ENCODE measurements at regions not wholly inside any gene's neighbourhood (a gene's known extent, or its start where the extent isn't known, plus 50 kb on each side); places are given as distances from the start of the nearest gene placed in this dataset.

DNA sequence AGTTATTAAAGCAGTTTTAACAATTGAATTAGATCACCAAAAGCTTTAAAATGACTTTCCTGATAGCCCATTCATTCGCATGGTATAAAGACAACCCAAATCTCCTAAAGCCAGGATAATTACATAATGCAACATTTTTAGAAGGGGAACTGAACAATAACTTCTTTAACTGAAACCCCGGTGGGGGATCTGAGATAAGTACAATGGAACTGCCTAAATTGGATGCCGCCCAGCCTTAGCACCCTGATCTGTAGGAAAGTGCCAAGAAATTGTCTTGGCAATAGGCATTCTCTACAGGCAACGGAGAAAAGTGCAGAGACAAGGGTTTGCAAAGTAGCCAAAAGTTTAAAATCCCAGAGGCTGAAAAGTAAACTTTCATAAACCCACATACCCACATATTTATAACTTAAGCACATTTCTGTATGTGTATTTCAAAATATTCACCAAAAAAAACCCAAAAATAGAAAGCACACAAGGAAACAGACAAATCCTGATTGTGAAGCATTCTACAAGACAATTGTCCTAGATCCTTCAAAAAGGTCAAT is 98.8 kb upstream of the BEND6 start:
- TF ChIP-seq JUND (IDR thresholded peaks at IDR 0.05; ENCODE audit: low read depth) = no peak
- in situ Hi-C loops (cut with HindIII; ENCODE audit: low pct_unique_long_range_greater_than_20kb, low sequenced_read_pairs) = no loop called here
- DNase-seq (ENCODE audit: low read depth in 1 of 2, low spot score in 1 of 2) = no peak

DNA sequence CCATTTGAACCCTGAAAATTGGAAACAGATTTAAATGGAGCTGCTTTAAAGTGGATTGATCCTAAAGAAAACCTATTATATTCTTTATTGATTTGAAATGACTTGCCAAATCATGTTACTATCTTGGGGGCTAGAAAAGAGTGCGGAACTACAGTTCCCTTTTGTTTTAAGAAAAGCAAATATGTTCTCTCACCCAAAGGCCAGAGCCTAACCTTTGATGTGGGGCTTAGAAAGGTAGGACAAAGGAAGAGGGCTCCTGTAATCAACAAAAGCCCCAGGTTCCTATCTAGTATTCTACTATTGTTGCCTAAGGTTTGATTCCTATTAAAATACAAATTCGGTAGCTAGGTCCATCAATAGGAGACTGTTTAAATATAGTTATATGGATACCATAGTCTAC is 100.8 kb upstream of the BEND6 start:
- DNase-seq (ENCODE audit: low read depth in 1 of 2, low spot score in 1 of 2) = no peak
- in situ Hi-C loops (cut with HindIII; ENCODE audit: low pct_unique_long_range_greater_than_20kb, low sequenced_read_pairs) = no loop called here
- no peak for TF ChIP-seq JUND (IDR thresholded peaks at IDR 0.05; ENCODE audit: low read depth)

DNA sequence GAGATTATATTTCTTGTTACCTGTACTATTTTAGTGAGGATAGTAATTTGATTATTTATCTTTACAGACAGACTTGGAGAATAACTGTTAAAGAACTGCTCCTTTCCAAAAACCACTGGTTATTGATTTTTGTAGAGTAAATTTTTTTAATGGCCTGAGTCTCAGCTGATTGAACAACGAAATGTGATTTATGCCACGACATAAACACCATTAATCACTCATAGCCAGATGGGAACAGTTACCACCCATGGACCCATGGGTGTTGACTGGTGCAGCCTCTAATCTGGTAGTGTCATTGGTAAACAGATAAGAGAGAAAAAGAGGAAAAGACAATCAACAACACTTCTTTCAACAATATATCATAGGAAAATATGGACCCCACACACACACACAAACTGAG is 101.4 kb upstream of the BEND6 start:
- in situ Hi-C loops (cut with HindIII; ENCODE audit: low pct_unique_long_range_greater_than_20kb, low sequenced_read_pairs) = no loop called here
- TF ChIP-seq JUND (IDR thresholded peaks at IDR 0.05; ENCODE audit: low read depth) = no peak
- DNase-seq (ENCODE audit: low read depth in 1 of 2, low spot score in 1 of 2) = no peak

DNA sequence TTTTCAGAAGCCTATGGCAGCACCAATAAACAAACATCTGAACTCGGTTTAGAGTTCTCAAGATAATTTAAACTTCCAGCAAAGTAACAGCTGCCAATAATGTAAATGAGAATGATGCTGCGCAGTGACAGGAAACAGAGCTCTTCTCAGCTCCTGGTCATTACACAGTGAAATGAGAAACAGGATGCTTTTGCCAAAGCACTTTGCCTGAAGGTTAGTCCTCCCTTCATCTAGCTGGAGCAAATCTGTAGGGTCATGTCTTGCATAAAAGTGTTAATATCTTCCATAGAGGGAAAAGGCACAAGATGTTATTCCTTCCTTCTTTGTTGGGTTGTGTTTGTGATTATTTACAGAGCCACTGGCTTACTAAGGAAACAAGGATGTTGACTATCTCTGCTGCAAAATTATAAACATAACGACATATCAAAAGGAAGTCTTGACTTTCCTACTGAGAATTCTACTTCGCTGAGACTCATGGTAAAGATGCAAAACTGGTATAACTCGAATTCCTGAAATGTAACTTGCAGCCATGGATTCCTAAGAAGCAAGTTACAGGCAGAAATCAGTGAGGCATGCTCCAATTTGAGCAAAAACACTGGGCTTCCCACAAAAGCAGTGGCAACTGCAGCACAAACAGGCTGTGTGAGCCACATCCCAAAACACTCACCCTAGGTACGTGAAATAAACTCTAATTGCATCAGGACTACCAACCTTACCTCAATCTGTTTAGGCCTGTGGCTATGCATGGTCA is 102.5 kb upstream of the BEND6 start:
- TF ChIP-seq JUND (IDR thresholded peaks at IDR 0.05; ENCODE audit: low read depth) = no peak
- in situ Hi-C loops (cut with HindIII; ENCODE audit: low pct_unique_long_range_greater_than_20kb, low sequenced_read_pairs) = no loop called here
- peak in 1 of 2 experiments; percentile 68 for DNase-seq (ENCODE audit: low read depth in 1 of 2, low spot score in 1 of 2)

DNA sequence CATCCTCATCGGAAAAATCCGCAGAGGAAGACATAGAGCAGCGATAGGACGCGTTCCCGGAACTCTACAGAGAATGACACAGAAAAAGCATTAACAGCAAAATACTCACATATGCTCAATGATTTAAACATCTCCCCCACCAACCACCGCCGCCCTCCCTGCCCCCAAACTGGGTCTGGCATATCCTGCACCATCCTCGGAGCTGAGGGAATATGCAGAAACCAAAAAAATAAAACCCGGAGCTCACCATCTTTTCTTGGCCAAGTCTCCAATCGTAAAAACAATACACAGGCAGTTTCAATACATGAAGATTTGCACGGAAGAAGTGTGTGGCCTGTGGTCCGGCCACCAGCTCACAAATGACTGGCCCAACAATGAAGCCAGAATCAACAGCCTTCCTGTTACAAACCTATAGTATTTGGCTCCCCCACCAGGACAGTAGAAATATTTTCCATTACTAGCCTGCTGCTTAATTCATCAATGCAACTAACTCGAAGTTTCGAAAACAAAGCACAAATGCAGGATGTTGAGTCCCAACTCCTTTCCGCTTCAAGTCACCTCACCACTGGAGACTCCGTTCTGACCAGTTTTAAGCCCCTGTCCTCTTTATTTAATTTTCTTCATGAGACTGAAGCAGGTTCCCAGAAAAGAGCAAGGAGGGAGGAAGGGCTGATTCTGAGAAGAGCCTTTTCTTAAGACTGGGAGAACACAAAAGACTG is 103.2 kb upstream of the BEND6 start:
- peak; percentile 66 to 86 for DNase-seq (ENCODE audit: low read depth in 1 of 2, low spot score in 1 of 2)
- TF ChIP-seq JUND (IDR thresholded peaks at IDR 0.05; ENCODE audit: low read depth) = no peak
- in situ Hi-C loops (cut with HindIII; ENCODE audit: low pct_unique_long_range_greater_than_20kb, low sequenced_read_pairs) = no loop called here

DNA sequence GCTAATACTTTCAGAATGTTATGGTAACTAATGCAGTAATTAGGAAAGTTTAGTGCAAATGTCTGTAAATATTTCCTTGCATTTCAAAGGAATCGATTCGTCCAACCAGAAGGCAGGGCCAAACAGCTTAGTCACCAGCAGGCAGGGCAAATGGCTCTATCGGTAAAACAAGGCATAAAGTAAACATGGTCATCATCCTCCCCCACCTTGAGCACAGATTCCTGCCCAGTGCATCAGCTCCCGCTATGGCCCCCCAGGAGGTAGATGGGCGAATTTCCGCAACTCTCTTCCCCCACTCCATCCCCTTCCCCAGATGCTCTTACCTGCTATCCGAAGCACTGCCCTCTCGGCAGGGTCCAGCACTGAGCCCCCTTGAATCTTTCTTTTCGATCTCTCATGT is 103.8 kb upstream of the BEND6 start:
- in situ Hi-C loops (cut with HindIII; ENCODE audit: low pct_unique_long_range_greater_than_20kb, low sequenced_read_pairs) = no loop called here
- no peak for DNase-seq (ENCODE audit: low read depth in 1 of 2, low spot score in 1 of 2)
- TF ChIP-seq JUND (IDR thresholded peaks at IDR 0.05; ENCODE audit: low read depth) = no peak

DNA sequence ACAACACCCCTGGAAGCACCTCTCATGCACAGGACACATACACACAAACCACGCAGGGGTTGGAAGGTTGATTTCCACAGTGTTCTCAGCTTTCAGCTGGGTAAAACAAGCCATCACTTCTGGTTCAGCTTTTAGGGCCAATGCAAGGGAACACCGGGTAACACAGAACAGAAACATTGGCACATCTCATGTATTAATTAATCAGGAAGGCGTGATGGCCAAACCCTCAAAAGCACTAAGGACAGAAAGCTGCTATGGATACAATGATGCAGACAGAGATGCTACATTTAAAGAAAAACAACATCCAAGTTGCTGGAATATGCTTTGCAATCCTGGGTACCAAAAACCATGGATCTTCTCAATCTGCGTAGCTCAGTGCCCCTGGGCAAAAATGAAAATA is 104.3 kb upstream of the BEND6 start:
- TF ChIP-seq JUND (IDR thresholded peaks at IDR 0.05; ENCODE audit: low read depth) = no peak
- in situ Hi-C loops (cut with HindIII; ENCODE audit: low pct_unique_long_range_greater_than_20kb, low sequenced_read_pairs) = no loop called here
- no peak for DNase-seq (ENCODE audit: low read depth in 1 of 2, low spot score in 1 of 2)

DNA sequence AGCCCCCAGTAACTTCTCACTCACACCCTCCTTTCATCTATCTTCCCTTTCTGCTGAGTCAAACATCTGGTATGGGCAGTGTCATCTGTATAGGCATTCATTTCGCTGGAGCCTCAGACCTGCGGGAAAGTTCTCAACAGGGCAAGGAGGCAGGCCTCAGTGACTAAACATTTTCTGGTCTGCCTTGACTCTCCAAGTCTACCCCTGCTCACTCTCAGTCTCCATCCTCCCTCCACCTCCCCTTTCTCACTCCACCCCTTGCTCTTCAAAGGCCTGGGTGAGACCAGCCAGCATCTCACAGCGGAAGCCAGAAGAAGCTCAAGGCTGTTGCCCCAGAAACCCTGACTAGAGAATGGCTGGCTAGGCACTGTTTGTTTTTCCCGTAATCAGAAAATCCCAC is 105.0 kb upstream of the BEND6 start:
- no peak for DNase-seq (ENCODE audit: low read depth in 1 of 2, low spot score in 1 of 2)
- TF ChIP-seq JUND (IDR thresholded peaks at IDR 0.05; ENCODE audit: low read depth) = no peak
- in situ Hi-C loops (cut with HindIII; ENCODE audit: low pct_unique_long_range_greater_than_20kb, low sequenced_read_pairs) = no loop called here

DNA sequence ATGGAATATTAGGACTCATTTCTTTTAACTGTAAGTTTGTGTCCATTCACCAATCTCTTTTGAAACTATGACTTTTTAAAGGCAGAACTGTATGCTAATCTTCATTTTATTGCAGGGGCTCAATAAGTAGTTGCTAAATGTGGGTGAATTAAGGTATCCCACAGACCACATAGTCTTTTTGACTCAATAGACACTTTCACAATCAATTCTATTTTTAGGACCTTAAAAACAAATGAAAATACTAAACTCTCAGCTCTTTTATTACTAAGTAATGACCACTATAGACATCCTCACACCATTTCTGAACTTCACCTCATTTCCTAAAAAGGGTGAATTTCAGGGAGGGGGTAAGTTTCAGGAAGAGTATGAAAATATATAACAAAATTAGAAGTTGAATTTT is 106.8 kb upstream of the BEND6 start:
- no peak for TF ChIP-seq JUND (IDR thresholded peaks at IDR 0.05; ENCODE audit: low read depth)
- in situ Hi-C loops (cut with HindIII; ENCODE audit: low pct_unique_long_range_greater_than_20kb, low sequenced_read_pairs) = no loop called here

DNA sequence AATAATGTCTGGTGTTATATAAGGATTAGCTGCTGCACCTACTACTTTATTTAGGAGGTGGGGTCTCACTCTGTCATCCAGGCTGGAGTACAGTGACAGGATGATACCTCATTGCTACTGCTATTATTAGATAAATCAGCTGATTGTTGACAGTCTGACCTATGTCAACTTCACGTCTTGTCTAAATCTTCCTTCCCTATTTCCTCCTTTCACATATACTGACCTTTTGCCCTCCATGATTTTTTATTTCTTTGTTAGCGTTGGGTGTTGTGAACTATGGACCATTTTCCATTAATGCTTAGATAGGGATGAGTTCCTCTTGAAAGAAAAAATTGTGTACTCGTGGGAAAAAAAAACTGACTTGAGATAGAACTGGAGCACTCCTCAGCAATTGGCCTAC is 109.9 kb upstream of the BEND6 start:
- no peak for DNase-seq (ENCODE audit: low read depth in 1 of 2, low spot score in 1 of 2)
- in situ Hi-C loops (cut with HindIII; ENCODE audit: low pct_unique_long_range_greater_than_20kb, low sequenced_read_pairs) = no loop called here
- TF ChIP-seq JUND (IDR thresholded peaks at IDR 0.05; ENCODE audit: low read depth) = no peak

More for the DNA sequence above, 106.8 kb upstream of the BEND6 start:
- DNase-seq (ENCODE audit: low read depth in 1 of 2, low spot score in 1 of 2) = no peak

DNA sequence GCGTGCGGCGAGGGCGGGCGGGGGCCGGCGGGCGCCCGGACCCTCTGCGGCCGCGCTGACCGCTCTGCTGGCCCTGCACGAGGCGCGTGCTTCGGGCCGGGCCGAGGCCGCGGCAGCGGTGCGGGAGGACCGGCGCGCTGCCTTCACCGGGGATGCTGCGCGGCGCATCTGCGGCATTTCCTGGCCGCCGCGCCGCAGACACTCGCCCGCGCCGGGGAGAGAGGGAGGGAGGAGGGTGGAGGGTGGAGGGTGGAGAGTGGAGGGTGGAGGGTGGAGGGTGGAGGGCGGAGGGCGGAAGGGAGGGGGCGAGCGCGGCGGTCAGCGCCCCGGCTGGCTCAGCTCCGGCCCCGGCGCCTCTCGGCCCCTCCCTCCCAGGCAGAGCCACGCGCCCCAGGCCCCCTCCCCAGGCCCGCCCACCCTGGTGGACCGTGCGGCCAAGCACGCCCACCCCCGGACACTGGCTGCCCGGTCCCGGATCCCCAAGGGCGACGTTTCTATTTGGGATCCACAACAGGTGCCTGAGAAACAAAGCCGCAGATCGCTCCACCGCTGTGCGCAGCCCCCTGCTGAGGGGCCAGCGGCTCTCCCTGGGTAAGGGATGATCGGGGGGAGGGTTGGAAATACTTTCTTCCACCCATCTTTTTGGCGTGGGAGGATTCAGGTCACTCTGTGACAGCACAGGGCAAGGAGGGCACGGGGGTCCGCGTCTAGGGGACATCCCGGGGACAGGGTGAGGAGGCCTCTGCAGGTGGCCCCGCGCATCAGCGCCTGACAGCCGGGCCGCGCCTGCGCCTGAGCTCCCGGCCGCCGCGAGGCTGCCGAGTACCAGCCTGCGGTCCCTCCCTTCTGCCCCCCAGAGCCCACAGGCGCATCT is 111.2 kb upstream of the BEND6 start:
- peak; percentile 65 to 80 for DNase-seq (ENCODE audit: low read depth in 1 of 2, low spot score in 1 of 2)
- in situ Hi-C loops (cut with HindIII; ENCODE audit: low pct_unique_long_range_greater_than_20kb, low sequenced_read_pairs) = no loop called here
- no peak for TF ChIP-seq JUND (IDR thresholded peaks at IDR 0.05; ENCODE audit: low read depth)

DNA sequence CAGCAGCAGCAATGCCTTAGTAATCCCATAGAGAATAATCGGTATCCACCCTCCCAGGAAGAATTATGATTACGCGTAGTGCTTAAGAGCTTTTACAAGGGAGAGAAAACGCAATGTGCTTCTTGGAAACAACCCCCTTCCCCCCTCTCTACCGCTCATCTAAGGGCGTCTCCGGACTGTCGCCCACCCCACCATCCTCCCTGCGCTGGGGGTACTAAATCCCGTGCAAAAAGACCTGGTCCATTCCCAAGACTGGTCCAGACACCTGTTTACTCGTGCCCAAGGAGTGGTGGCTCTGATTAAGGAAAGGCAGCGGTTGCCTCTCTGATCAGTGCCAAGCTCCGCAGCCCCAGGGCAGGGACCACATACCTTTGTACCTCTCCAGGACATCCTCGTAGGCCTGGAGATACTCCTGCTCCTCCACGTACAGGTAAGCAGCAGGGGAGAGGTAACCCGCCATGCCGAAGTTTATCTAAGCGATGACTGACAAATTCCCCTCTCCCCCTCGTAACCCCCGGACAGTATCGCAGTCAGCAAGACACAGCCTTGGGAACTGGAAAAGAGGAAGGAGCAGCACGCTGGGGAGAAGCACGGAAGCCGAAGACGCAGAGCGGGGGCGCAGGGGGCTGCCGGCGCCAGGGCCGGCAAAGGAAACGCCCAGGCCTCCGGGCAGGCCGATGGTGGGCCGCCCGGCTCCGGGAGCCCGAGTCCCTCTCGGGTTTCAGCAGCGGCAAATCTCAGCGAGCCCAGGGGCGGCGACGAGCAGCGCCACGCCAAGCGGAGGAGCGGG is 112.0 kb upstream of the BEND6 start:
- peak; percentile 26 to 30 for DNase-seq (ENCODE audit: low read depth in 1 of 2, low spot score in 1 of 2)
- in situ Hi-C loops (cut with HindIII; ENCODE audit: low pct_unique_long_range_greater_than_20kb, low sequenced_read_pairs) = no loop called here
- TF ChIP-seq JUND (IDR thresholded peaks at IDR 0.05; ENCODE audit: low read depth) = no peak

All from T47D (cell line).